ENCODE measurements at regions not wholly inside any gene's neighbourhood (a gene's known extent, or its start where the extent isn't known, plus 50 kb on each side); places are given as distances from the start of the nearest gene placed in this dataset.
A peak's percentile ranks its signal among the peaks of the same experiment; 100 is the strongest.
"Not testable (repeated sequence)": the region's sequence is repeated elsewhere in the genome, so short reads cannot be mapped to it uniquely, and the experiment has no call there.

DNA sequence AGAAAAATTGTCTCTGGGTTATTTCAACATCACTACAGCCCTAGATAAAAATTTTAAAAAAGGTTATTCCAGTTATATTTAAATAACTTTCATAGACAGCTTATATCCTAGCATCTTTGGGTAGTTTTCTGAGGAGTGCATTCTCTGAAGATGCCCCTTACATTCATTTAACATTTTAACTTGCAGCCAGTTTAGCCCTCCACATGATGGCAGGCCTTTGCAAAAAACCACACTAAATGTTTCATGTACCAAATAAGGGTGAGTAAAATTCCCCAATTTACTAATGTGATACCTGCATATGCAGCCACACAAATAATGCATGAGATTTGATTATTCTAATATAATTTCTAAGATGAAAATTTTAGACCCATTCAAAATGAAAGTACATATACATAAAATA, 108.4 kb upstream of the ZWINT start:
- no peak for TF ChIP-seq ZFX (IDR thresholded peaks at IDR 0.05; ENCODE audit: borderline replicate concordance)
- TF ChIP-seq, protein P1, sequence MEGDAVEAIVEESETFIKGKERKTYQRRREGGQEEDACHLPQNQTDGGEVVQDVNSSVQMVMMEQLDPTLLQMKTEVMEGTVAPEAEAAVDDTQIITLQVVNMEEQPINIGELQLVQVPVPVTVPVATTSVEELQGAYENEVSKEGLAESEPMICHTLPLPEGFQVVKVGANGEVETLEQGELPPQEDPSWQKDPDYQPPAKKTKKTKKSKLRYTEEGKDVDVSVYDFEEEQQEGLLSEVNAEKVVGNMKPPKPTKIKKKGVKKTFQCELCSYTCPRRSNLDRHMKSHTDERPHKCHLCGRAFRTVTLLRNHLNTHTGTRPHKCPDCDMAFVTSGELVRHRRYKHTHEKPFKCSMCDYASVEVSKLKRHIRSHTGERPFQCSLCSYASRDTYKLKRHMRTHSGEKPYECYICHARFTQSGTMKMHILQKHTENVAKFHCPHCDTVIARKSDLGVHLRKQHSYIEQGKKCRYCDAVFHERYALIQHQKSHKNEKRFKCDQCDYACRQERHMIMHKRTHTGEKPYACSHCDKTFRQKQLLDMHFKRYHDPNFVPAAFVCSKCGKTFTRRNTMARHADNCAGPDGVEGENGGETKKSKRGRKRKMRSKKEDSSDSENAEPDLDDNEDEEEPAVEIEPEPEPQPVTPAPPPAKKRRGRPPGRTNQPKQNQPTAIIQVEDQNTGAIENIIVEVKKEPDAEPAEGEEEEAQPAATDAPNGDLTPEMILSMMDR (IDR thresholded peaks at IDR 0.05) = no peak
- no peak overlapping the region for H3K27ac ChIP-seq

DNA sequence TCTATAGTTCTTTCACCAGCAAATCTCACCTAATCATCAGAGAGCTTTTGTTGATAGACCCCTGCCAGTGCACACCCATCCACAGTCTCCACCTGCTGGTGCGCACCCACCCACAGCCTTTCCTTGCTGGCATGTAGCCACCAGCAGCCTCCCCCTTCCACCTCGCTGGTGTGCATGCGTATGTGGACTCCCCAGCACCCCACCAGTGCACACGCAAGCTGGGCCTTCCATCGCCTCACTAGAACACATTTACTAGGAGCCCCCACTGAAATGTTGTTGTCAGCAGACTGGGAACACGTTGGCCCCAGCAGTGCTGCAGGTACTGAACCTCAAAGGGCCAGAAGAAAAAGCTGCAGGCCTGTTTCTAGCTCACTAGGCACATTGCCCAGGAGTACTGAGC, 104.9 kb upstream of the ZWINT start:
- no peak overlapping the region for H3K27ac ChIP-seq
- TF ChIP-seq ZFX (IDR thresholded peaks at IDR 0.05; ENCODE audit: borderline replicate concordance) = no peak
- TF ChIP-seq, protein P1 (IDR thresholded peaks at IDR 0.05) = no peak

DNA sequence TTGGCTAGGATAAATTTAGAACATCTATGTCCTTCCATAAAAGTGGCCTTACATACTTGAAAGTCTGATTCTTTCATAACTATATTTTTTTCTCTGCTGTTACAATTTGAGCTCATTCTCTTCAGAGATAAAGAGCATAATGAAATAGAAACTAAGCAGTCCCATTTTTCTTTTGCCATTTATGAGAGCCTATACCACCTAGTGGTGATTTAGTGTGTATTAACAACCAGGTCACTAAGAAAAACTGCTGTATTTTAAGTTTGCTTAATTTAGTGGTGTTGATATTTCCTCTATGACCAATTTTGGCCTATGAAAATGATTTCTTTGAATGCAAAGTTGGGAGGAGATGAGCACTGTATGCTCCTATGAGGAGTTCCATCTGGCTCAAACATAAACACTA, 88.7 kb upstream of the ZWINT start:
- no peak overlapping the region for H3K27ac ChIP-seq
- no peak for TF ChIP-seq ZFX (IDR thresholded peaks at IDR 0.05; ENCODE audit: borderline replicate concordance)
- TF ChIP-seq, protein P1 (IDR thresholded peaks at IDR 0.05) = peak; percentile 45

DNA sequence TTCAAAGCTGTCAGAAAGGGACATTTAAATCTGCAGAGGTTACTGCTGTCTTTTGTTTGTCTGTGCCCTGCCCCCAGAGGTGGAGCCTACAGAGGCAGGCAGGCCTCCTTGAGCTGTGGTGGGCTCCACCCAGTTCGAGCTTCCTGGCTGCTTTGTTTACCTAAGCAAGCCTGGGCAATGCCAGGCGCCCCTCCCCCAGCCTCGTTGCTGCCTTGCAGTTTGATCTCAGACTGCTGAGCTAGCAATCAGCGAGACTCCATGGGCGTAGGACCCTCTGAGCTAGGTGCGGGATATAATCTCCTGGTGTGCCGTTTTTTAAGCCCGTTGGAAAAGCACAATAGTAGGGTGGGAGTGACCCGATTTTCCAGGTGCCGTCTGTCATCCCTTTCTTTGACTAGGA, 86.6 kb upstream of the ZWINT start:
- H3K27ac ChIP-seq = not testable (repeated sequence)

DNA sequence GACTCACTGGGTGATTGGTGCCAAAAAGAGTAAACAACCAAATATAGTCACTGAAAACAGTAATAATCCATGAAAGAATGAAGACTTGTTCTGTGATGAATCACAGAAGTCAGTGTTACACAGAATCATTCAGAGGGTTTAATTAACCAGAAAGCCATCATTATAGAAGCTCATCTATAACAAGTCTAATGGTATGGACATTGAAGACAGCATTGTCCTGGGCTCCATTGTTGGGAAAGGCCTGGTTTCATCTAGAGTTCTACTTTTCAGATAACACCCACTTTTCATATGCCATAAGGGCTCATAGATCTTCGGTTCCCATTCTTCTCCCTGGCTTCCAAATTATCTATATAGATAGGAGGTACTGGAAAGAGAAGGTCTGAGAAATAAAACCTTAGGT, 80.3 kb upstream of the ZWINT start:
- not testable (repeated sequence) for H3K27ac ChIP-seq

Measured in 22Rv1 (cell line).